ENCODE measurements at regions not wholly inside any gene's neighbourhood (a gene's known extent, or its start where the extent isn't known, plus 50 kb on each side); places are given as distances from the start of the nearest gene placed in this dataset.

DNA sequence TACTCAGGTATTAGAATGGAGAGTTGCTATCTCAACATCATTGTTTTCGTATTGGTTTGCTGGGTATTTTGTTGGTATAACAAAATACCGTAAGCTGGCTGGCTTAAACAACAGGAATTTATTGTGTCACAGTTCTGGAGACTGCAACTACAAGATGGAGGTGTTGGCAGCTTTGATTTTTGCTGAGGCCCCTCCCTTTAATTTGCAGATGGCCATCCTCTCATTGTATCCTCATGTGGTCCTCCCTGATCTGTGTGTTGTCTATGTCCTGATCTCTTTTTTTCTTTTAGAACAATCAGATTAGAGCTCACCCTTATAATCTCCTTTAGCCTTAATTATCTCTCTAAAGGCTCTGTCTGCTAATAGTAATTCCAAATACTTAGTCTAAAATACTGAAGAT, 299.8 kb upstream of the GOLIM4 start:
- DNase-seq = no peak
- ChIA-PET CTCF (no interaction called here), POLR2A (no interaction called here)
- H3K27ac Mint-ChIP-seq = no peak overlapping the region
- no peak overlapping the region for H3K4me3 Mint-ChIP-seq
- ATAC-seq (ENCODE audit: low read depth) = no peak
- TF ChIP-seq, protein P1, sequence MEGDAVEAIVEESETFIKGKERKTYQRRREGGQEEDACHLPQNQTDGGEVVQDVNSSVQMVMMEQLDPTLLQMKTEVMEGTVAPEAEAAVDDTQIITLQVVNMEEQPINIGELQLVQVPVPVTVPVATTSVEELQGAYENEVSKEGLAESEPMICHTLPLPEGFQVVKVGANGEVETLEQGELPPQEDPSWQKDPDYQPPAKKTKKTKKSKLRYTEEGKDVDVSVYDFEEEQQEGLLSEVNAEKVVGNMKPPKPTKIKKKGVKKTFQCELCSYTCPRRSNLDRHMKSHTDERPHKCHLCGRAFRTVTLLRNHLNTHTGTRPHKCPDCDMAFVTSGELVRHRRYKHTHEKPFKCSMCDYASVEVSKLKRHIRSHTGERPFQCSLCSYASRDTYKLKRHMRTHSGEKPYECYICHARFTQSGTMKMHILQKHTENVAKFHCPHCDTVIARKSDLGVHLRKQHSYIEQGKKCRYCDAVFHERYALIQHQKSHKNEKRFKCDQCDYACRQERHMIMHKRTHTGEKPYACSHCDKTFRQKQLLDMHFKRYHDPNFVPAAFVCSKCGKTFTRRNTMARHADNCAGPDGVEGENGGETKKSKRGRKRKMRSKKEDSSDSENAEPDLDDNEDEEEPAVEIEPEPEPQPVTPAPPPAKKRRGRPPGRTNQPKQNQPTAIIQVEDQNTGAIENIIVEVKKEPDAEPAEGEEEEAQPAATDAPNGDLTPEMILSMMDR (IDR thresholded peaks at IDR 0.05) = no peak
- no peaks in the 10 kb centered on the region for H3K9me3 Mint-ChIP-seq
- no peaks in the 10 kb centered on the region for H3K27me3 Mint-ChIP-seq
- H3K36me3 Mint-ChIP-seq (ENCODE audit: low read depth) = no peaks in the 10 kb centered on the region
- intact Hi-C loops (cut with micrococcal nuclease) = no loop called here
- H3K4me1 Mint-ChIP-seq = no peaks in the 10 kb centered on the region

DNA sequence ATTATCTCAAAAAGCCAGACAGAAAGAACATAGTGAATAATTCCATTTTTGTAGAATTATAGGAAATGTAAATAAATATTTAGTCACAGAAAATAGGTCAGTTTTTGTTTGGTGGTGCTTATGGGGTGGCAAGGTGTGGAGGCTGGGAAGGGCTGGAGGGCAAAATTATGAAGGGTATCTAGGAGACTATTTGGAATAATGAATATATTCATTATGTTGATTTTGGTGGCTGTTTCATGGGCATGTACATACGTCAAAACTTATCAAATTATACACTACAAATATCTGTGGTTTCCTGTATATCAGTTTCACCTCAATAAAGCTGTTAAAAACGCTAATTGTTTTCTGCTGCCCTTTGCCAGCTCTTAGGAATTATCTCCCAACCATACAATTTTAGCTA, 298.7 kb upstream of the GOLIM4 start:
- no peak overlapping the region for H3K27ac Mint-ChIP-seq
- TF ChIP-seq, protein P1 (IDR thresholded peaks at IDR 0.05) = no peak
- H3K4me1 Mint-ChIP-seq = no peaks in the 10 kb centered on the region
- intact Hi-C loops (cut with micrococcal nuclease) = no loop called here
- peaks cover 4% of the 10 kb centered on the region for H3K9me3 Mint-ChIP-seq
- no peak for DNase-seq
- no peaks in the 10 kb centered on the region for H3K36me3 Mint-ChIP-seq (ENCODE audit: low read depth)
- CTCF ChIA-PET = no interaction called here
- no peaks in the 10 kb centered on the region for H3K27me3 Mint-ChIP-seq
- no peak for ATAC-seq (ENCODE audit: low read depth)
- no peak overlapping the region for H3K4me3 Mint-ChIP-seq
- POLR2A ChIA-PET = no interaction called here

DNA sequence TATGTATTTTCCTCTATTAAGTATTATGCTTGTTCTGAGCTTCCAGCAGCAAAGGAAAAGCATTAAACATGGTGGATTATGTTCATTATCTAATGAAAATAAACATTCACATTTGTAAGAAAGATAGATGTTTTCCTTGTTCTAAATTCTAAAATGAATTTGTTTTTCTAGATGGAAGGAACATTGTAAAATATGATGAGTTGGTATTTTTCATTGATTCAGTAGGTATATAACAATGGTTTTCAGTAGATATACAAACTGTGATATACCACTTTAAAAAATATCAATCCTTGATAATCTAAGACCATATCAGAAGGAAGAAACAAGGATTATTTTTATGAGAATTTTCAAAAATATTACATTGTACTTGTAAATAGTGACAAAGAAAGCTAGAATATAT, 290.6 kb upstream of the GOLIM4 start:
- H3K4me1 Mint-ChIP-seq = no peaks in the 10 kb centered on the region
- no peaks in the 10 kb centered on the region for H3K27me3 Mint-ChIP-seq
- CTCF ChIA-PET = no interaction called here
- intact Hi-C loops (cut with micrococcal nuclease) = no loop called here
- no peak overlapping the region for H3K4me3 Mint-ChIP-seq
- DNase-seq = no peak
- no peaks in the 10 kb centered on the region for H3K36me3 Mint-ChIP-seq (ENCODE audit: low read depth)
- H3K27ac Mint-ChIP-seq = no peak overlapping the region
- no peak for ATAC-seq (ENCODE audit: low read depth)
- H3K9me3 Mint-ChIP-seq = peaks cover 12% of the 10 kb centered on the region
- POLR2A ChIA-PET = no interaction called here
- TF ChIP-seq, protein P1 (IDR thresholded peaks at IDR 0.05) = no peak

DNA sequence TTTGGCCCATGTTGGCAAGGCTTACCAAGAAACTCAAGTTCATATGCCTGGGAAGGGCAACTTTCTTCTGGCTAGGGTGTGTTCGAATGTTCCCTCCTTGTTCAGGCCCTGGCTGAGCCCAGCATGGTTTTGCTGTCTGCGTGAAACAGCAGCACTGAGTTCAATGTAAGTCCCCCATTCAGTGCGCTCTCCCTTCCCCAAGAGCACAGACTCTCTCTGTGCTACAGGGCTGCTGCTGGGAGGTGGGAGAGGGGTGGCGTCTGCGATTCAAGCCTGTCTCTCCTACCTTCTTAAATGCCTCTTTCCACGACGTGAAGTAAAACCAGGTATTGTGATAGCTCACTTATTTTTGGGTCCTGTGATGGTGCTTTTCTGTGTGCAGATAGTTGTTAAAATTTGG, 289.3 kb upstream of the GOLIM4 start:
- H3K36me3 Mint-ChIP-seq (ENCODE audit: low read depth) = no peaks in the 10 kb centered on the region
- no peak for DNase-seq
- H3K4me3 Mint-ChIP-seq = no peak overlapping the region
- TF ChIP-seq, protein P1 (IDR thresholded peaks at IDR 0.05) = no peak
- intact Hi-C loops (cut with micrococcal nuclease) = no loop called here
- H3K9me3 Mint-ChIP-seq = peaks cover 14% of the 10 kb centered on the region
- no peak for ATAC-seq (ENCODE audit: low read depth)
- ChIA-PET POLR2A (no interaction called here), CTCF (no interaction called here)
- H3K27ac Mint-ChIP-seq = no peak overlapping the region
- no peaks in the 10 kb centered on the region for H3K4me1 Mint-ChIP-seq
- H3K27me3 Mint-ChIP-seq = no peaks in the 10 kb centered on the region

DNA sequence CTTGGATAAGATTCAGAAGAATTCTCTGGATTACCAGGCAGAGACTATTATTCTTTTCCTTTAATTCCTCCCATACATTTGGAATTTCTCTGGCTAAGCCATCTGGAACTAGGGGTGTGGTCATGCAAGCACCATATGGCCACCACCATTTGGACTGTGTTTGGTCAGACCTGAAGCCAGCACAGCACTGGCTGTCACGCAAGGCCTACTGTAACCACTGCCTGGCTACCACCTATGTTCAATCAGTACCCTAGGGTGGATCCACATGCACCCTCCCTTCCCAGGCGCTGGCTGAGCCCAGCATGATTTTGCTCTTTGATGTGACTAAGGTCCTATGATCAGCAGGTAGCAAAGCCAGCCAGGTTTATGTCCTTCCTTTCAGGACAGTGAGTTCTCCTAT, 287.8 kb upstream of the GOLIM4 start:
- Mint-ChIP-seq H3K27me3 (no peaks in the 10 kb centered on the region), H3K36me3 (ENCODE audit: low read depth) (no peaks in the 10 kb centered on the region), H3K4me1 (no peaks in the 10 kb centered on the region), H3K4me3 (no peak overlapping the region), H3K9me3 (peaks cover 12% of the 10 kb centered on the region), H3K27ac (no peak overlapping the region)
- ChIA-PET POLR2A (no interaction called here), CTCF (no interaction called here)
- intact Hi-C loops (cut with micrococcal nuclease) = no loop called here
- TF ChIP-seq, protein P1 (IDR thresholded peaks at IDR 0.05) = no peak
- DNase-seq (no peak), ATAC-seq (ENCODE audit: low read depth) (no peak)
